Endothelial cell of umbilical vein (primary cell): ENCODE measurements at regions not wholly inside any gene's neighbourhood (a gene's known extent, or its start where the extent isn't known, plus 50 kb on each side); places are given as distances from the start of the nearest gene placed in this dataset.

Experiments used
- BruUV-seq: library from RNA; stranded (reverse); fragments of 400-500 nt; replicated peaks from 2 replicates; lab custom pipeline; 2021; lab: Mats Ljungman, UMichigan
- CTCF ChIA-PET: fragments of 300-600, 350-600 bp; sonication (Branson Sonifier 250); formaldehyde crosslinking; loops from one replicate; lab custom pipeline; 2021; ENCODE audit warnings: antibody characterized with exemption, inconsistent platforms; lab: Charles Lee
- POLR2A ChIA-PET: fragments of 300-600, 350-600 bp; sonication (Branson Sonifier 250); formaldehyde crosslinking; loops from one replicate; lab custom pipeline; 2021; ENCODE audit warnings: antibody characterized with exemption, inconsistent platforms; lab: Charles Lee
- DNase-seq: peaks from one replicate; pipeline ENCODE4 v3.0.0-alpha.2; 2011; ENCODE audit warnings: low read depth, low spot score
- FAIRE-seq: peaks from 2 replicates; lab custom pipeline; 2011; peaks lifted over from hg19 to GRCh38; lab: Jason Lieb, UNC
- H2AFZ ChIP-seq: 2 replicates; pipeline ENCODE4 v1.6.0; 2012; ENCODE audit warnings: low read depth, low read length, control low read depth, inconsistent platforms
- H3K27ac ChIP-seq: 2 replicates; pipeline ENCODE4 v1.5.1; 2011; ENCODE audit warnings: low read depth, mild to moderate bottlenecking, control low read depth, low read length, moderate library complexity; ENCODE audit not compliant: insufficient read depth
- H3K27me3 ChIP-seq, 2 experiments: 2 replicates each; pipeline versions ENCODE4 v1.6.0 to v1.6.1; 2011; ENCODE audit warnings: low read length in 2 of 2, mixed read lengths in 1 of 2; ENCODE audit not compliant: control insufficient read depth in 2 of 2, insufficient read depth in 2 of 2
- H3K36me3 ChIP-seq, 2 experiments: 2 replicates in 1 of 2; 3 replicates in 1 of 2; pipeline ENCODE4 v1.5.1; 2011; ENCODE audit warnings: low read length in 2 of 2, mild to moderate bottlenecking in 1 of 2, moderate library complexity in 1 of 2; ENCODE audit not compliant: control insufficient read depth in 2 of 2, insufficient read depth in 2 of 2; ENCODE audit errors: extremely low read depth in 1 of 2
- H3K4me1 ChIP-seq: 3 replicates; pipeline ENCODE4 v1.5.1; 2011; ENCODE audit warnings: mild to moderate bottlenecking, low read length; ENCODE audit not compliant: control insufficient read depth, insufficient read depth; ENCODE audit errors: extremely low read depth
- H3K4me2 ChIP-seq: 2 replicates; pipeline ENCODE4 v1.6.1; 2011; ENCODE audit warnings: low read length, control low read depth, mixed read lengths; ENCODE audit not compliant: insufficient read depth
- H3K4me3 ChIP-seq, 3 experiments: fragments of 200-600 bp in 1 of 3; sonication (generic), shearing (Covaris generic) in 1 of 3; replicated peaks in 1 of 3; 2 replicates each; pipeline ENCODE4 v1.5.1; 2011 to 2016; ENCODE audit warnings: control low read depth in 3 of 3, low read length in 3 of 3, mild to moderate bottlenecking in 2 of 3, inconsistent platforms in 1 of 3, low read depth in 1 of 3, moderate library complexity in 1 of 3; ENCODE audit not compliant: insufficient read depth in 1 of 3
- H3K79me2 ChIP-seq: 2 replicates; pipeline ENCODE4 v1.6.0; 2012; ENCODE audit warnings: low read length, inconsistent platforms; ENCODE audit not compliant: control insufficient read depth, insufficient read depth
- H3K9ac ChIP-seq: replicated peaks from 2 replicates; pipeline ENCODE3; 2011; ENCODE audit warnings: low read length, control low read depth; ENCODE audit not compliant: insufficient read depth; ENCODE audit errors: extremely low read depth
- H3K9me1 ChIP-seq: replicated peaks from 3 replicates; pipeline ENCODE4 v1.6.0; 2011; ENCODE audit warnings: mild to moderate bottlenecking, low read length; ENCODE audit not compliant: control insufficient read depth, insufficient read depth; ENCODE audit errors: extremely low read depth
- H3K9me3 ChIP-seq: replicated peaks from 2 replicates; pipeline ENCODE4 v1.5.1; 2012; ENCODE audit warnings: low read length, inconsistent platforms; ENCODE audit not compliant: control insufficient read depth, insufficient read depth
- H4K20me1 ChIP-seq: replicated peaks from 2 replicates; pipeline ENCODE3; 2011; ENCODE audit warnings: mild to moderate bottlenecking, low read length; ENCODE audit not compliant: control insufficient read depth, insufficient read depth; ENCODE audit errors: extremely low read depth
- EZH2 ChIP-seq: IDR thresholded peaks from 2 replicates; pipeline ENCODE4 v1.6.1; 2012; ENCODE audit warnings: borderline replicate concordance, low read depth, mild to moderate bottlenecking, moderate library complexity, low read length, inconsistent platforms; ENCODE audit not compliant: severe bottlenecking
- FOS ChIP-seq: IDR thresholded peaks from 2 replicates; pipeline ENCODE4 v1.6.1; 2011; ENCODE audit warnings: mild to moderate bottlenecking, low read length, moderate library complexity, borderline replicate concordance; ENCODE audit not compliant: insufficient read depth
- GATA2 ChIP-seq: IDR thresholded peaks from 2 replicates; pipeline ENCODE4 v1.7.0; 2011; ENCODE audit warnings: low read depth, mild to moderate bottlenecking, moderate library complexity, mixed read lengths, low read length; ENCODE audit not compliant: insufficient read length, insufficient read depth
- JUN ChIP-seq: IDR thresholded peaks from 2 replicates; pipeline ENCODE4 v1.6.1; 2011; ENCODE audit warnings: borderline replicate concordance, low read depth; ENCODE audit not compliant: insufficient read length, insufficient read depth
- MAX ChIP-seq: IDR thresholded peaks from 2 replicates; pipeline ENCODE4 v1.6.1; 2011; ENCODE audit not compliant: insufficient read depth, insufficient read length
- MYC ChIP-seq: IDR thresholded peaks from one replicate; pipeline ENCODE4 v1.6.1; 2011; ENCODE audit warnings: mild to moderate bottlenecking, low read depth, low read length
- POLR2A ChIP-seq: IDR thresholded peaks from 2 replicates; pipeline ENCODE4 v1.6.1; 2012; ENCODE audit warnings: low read depth, mild to moderate bottlenecking, control low read depth, low read length
- POLR2AphosphoS5 ChIP-seq: IDR thresholded peaks from 2 replicates; pipeline ENCODE4 v1.6.1; 2012; ENCODE audit warnings: low read depth, mild to moderate bottlenecking, control low read depth, low read length, moderate library complexity; ENCODE audit not compliant: insufficient read depth
- dilution Hi-C: fragments of 300-500 bp; cut with MboI; formaldehyde crosslinking; loops from one replicate; pipeline ENCODE4 v1.15.0; 2019; ENCODE audit warnings: low sequenced_read_pairs; ENCODE audit not compliant: extremely low pct_ligation_motif_present
- intact Hi-C: fragments of 100-400 bp; cut with micrococcal nuclease; formaldehyde crosslinking; loops from one replicate; pipeline ENCODE4 v1.10.0; 2022
- TF ChIP-seq, protein P1 (sequence below), 2 donors: IDR thresholded peaks; 1 replicate in 1 of 2; 2 replicates in 1 of 2; pipeline ENCODE4 v1.5.1; 2011; ENCODE audit warnings: low read length in 2 of 2, mild to moderate bottlenecking in 2 of 2, moderate library complexity in 2 of 2, control low read depth in 1 of 2, inconsistent platforms in 1 of 2, low read depth in 1 of 2; ENCODE audit not compliant: insufficient read depth in 1 of 2; ENCODE audit errors: extremely low read depth in 1 of 2

GRCh38 chr5:66285343-66285922 lies 141.3 kb downstream of the SREK1 start:
- H2AFZ ChIP-seq = no peak overlapping the region
- peaks cover 4 to 6% of the 10 kb centered on the region in 2 experiments for H3K27me3 ChIP-seq
- H3K79me2 ChIP-seq = no peaks in the 10 kb centered on the region
- intact Hi-C loops = no loop called here
- no peaks in the 10 kb centered on the region for H3K4me1 ChIP-seq
- no peak overlapping the region for H3K4me2 ChIP-seq
- dilution Hi-C loops = no loop called here
- no peak overlapping the region for H3K9ac ChIP-seq
- POLR2A ChIA-PET = no interaction called here
- H3K4me3 ChIP-seq = no peak overlapping the region
- no peaks in the 10 kb centered on the region for H3K9me1 ChIP-seq
- no peak for FAIRE-seq
- CTCF ChIA-PET = interaction anchor here (2.0 kb wide), 1 partner anchor 21 kb away, joined by 4 read pairs; no protein-coding TSS in a partner anchor
- no peaks in the 10 kb centered on the region for H3K9me3 ChIP-seq
- no peaks in the 10 kb centered on the region for H3K36me3 ChIP-seq
- DNase-seq = no peak
- no peak overlapping the region for H3K27ac ChIP-seq
- BruUV-seq = no TSS peak
- TF ChIP-seq MAX (no peak), POLR2AphosphoS5 (no peak), FOS (no peak), POLR2A (no peak), EZH2 (no peak), JUN (no peak), GATA2 (no peak), MYC (no peak)
- TF ChIP-seq, protein P1, sequence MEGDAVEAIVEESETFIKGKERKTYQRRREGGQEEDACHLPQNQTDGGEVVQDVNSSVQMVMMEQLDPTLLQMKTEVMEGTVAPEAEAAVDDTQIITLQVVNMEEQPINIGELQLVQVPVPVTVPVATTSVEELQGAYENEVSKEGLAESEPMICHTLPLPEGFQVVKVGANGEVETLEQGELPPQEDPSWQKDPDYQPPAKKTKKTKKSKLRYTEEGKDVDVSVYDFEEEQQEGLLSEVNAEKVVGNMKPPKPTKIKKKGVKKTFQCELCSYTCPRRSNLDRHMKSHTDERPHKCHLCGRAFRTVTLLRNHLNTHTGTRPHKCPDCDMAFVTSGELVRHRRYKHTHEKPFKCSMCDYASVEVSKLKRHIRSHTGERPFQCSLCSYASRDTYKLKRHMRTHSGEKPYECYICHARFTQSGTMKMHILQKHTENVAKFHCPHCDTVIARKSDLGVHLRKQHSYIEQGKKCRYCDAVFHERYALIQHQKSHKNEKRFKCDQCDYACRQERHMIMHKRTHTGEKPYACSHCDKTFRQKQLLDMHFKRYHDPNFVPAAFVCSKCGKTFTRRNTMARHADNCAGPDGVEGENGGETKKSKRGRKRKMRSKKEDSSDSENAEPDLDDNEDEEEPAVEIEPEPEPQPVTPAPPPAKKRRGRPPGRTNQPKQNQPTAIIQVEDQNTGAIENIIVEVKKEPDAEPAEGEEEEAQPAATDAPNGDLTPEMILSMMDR (IDR thresholded peaks at IDR 0.05; ENCODE audit: extremely low read depth in 1 of 2, insufficient read depth in 1 of 2, low read depth in 1 of 2, low read length in 2 of 2) = no peak
- H4K20me1 ChIP-seq = no peaks in the 10 kb centered on the region
